SKM-1 (cell line): ENCODE measurements at regions not wholly inside any gene's neighbourhood (a gene's known extent, or its start where the extent isn't known, plus 50 kb on each side); places are given as distances from the start of the nearest gene placed in this dataset.

Source experiments
- DNase-seq: peaks from one replicate; lab custom pipeline; 2025; ENCODE audit not compliant: unreplicated experiment; lab: John Stamatoyannopoulos, UW

GRCh38 chr20:52864916-52865605 is 107.1 kb upstream of the TSHZ2 start:
- DNase-seq: no peak

DNA sequence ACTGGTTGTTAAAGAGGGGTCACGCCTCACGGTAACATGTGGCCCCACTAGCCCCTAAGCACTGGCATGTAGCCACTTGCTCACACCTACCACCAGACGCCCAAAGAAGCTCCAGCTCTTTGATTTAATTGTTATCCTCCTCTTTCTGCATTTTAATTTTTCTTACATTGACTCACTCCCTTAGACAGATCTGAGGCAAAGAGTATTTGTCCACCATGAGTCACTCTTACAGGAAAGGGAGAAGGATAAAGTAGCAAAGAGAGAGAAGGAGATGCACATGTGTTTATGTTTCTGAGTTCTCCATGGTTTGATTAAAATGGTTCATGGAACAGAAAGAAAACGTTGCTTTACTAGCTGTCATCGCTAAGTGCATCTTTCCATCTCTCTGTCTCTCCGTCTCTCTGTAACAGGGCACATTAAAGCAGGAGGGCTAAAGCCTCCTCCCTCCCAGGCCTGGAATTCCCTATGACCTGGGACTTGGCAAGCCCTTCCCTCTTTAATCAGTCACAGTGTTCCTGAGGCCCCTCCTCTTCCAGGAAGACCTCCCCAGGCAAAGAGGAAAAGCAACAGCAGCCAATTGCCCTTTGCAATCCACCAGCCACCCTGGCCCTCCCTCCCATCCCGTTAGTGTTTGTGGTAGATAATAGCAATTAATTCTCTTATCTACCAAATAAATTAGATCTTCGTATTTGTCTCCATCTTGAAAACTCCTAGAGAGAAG is 112.8 kb upstream of the TSHZ2 start:
- DNase-seq: no peak

GRCh38 chr20:52852714-52853113 is 119.4 kb upstream of the TSHZ2 start:
- no peak for DNase-seq

GRCh38 chr20:52847731-52848359 is 124.3 kb upstream of the TSHZ2 start:
- DNase-seq: no peak

DNA sequence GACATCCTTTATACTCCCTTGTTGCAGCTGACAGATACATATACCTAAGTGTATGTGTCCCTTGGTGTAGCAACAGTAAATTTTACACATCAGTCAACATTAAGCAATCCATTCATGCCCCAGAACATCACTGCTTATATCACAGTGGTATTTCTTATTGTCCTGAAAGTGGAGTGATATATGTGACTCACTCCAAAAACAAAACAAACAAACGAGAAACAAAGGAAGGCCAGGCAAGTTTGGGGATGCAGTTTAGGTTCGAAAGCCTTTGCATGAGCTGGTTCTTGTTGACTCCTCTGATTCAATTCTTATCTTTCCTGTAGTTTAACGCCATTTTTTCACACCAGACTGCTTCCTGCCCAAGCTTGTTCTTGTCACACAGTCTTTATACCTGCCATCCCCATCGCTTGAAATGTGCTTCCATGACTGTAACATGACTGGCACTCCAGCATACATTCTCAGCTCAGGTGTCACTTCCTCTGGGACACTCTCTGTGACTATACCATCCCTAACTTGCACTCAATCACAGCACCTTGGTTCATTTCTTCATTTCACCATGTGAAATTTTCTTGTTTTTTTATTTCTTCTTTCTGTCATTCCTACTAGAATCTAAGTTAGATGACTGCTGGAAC is 125.0 kb upstream of the TSHZ2 start:
- DNase-seq: no peak

DNA sequence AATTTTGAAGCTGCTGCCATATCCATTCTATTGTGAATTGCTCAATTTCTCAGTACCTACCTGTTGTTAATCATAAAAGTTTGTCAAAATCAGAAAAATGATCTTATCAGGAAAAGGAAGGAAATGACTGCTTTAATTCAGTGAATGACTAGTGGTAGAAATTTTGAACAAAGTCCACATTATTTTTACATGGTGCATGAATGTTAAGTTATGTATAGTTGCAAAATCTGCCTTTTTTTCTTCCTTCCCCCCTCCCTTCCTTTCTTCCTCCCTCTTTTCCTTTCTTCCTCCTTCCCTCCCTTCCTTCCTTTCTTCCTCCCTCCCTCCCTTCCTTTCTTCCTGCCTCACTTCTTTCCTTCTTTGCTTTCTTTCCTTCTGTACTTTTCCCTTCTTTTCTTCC is 127.1 kb upstream of the TSHZ2 start:
- DNase-seq: no peak

DNA sequence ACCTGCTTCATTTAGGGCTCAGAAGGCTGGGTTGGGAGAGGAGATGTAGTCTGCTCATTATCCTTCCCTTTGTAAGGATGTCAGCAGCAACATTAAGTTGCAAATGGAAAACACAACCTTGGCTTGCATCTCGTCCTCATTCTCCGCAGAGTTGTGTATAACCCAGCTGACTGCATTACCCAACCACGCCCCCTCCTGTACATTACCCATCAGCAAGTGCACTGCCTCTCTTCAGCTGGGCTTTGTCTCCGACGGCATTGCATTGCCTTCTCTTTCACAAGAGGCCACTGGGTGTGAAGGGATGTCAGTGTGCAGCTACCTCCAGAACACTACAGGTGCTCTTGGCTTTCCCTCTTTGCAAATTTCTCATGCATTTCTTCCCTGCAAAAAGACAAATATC is 128.7 kb upstream of the TSHZ2 start:
- DNase-seq: no peak

- no peak for DNase-seq
These were observed 131.2 kb upstream of the TSHZ2 start for GRCh38 chr20:52841003-52841402.

DNA sequence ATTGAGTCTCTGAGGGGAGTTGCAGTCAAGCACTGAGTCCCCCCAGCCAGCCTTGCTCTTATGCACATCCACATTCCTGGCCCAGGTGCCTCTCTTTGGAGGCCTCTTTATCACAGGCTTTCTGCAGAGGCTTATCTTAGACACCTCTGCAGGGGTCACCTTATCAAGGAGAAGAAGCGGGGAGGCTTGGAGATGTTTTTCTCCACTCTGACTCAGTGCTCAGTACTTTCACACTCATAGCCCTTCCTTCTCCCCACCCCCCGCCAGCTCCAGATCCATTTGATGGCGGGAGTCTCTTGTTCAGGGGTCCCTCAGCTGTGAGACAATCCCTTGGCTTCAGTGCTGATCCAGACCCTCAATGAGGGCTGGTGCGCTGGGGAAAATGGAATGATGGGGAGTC is 132.1 kb upstream of the TSHZ2 start:
- no peak for DNase-seq

- DNase-seq: no peak
These were observed 133.5 kb upstream of the TSHZ2 start for GRCh38 chr20:52838510-52839241.

DNA sequence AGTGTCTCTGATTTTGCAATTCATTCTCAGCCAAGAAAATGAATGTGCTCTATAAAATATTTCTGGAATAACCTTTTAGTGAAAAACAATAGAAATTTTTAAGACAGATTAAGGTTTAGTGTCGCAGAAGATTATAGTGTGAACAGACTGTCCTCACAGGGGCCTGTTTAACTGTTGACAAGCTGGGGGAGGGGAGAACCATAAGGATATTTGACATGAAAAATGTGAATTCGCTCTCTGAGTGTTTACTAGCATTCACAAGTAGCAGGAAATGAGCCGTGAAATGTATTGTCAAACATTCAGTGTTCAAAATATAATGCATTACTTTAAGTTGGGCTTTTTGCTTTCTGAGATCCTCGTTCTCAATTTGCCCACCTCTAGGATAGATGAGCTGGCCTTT is 134.8 kb upstream of the TSHZ2 start:
- DNase-seq: no peak

DNA sequence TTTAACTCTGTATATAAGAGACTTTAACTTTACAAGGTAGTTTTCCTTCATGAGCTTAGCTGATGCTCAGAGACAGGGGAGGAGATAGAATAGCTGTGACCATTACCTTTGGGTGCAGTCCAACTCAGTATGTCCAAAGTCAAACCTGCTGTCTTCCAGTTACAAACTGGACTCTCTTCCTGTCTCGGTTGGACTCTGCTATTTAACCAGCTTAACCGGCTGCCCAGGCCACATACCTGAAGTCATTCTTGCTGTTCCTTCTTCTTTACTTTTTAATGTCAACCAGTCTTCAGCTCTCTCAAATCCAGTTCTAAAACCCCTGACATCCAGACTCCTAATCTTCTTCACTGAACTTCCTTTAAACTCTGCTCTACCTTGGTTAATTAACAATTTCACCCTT is 138.3 kb upstream of the TSHZ2 start:
- no peak for DNase-seq

DNA sequence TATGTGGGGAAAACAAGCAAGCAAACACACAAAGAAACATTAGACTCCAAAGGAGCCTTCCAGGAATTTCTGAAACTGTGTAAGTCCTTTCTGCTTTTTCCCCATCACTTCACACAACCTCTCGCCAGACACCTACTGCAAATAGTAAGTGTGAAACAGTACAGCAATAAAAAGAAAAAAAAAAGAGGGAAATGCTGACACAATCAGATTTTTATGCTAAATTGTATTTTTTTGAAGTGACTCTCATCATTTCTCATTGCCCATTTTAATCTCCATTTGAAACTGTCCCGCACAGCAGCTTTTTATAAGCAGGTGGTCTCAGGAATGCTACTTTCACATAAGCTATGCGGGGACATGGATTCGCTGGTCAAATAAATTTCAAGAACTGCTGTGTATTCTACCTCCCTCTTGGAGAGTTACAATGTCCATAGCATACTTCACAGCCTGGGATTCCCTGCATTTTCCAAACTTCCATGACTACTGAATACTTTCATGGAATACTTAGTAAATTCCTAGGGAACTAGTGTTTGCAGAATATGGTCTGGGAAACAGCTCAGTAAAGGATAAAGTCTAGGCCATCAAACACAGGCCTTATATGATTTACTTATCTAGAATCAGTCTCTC is 139.9 kb upstream of the TSHZ2 start:
- DNase-seq: no peak

DNA sequence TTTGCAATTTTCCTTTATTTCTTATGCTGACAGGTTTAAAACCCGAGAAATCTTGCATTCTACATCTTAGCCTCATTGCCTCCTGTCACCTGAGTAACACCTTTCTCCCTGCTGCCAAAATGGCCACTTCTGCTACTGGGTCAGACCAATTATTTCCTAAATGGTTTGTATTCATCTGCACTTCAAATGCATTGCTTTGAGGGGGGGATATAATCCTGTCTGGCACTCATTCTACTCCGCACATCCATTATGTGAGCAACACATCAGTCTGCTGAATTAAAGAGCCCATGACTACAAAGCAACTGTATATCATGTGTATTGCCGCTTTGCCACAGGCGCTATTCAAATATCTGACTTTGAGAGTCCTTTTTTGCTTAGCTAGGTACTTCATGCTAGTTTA is 141.6 kb upstream of the TSHZ2 start:
- no peak for DNase-seq

DNA sequence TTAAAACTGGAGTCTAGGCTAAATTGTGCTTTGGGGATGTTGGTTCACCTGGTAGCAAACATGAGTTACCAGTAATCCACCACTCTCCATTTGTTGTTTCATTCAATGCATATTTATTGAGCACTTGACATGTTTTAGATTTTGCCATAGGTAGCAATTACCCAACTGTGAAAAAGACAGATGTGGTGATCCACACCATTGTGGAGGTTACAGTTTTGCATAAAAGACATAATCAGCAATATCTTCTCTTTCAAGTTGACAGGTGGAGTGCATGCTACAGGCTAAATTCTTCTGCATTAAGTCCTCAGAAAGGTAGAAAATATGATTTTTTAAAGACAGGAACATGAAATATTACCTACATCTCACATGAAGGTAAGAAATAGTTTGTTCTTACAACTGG is 143.0 kb upstream of the TSHZ2 start:
- no peak for DNase-seq

- no peak for DNase-seq
These were observed 144.0 kb upstream of the TSHZ2 start for GRCh38 chr20:52828199-52828598.

DNA sequence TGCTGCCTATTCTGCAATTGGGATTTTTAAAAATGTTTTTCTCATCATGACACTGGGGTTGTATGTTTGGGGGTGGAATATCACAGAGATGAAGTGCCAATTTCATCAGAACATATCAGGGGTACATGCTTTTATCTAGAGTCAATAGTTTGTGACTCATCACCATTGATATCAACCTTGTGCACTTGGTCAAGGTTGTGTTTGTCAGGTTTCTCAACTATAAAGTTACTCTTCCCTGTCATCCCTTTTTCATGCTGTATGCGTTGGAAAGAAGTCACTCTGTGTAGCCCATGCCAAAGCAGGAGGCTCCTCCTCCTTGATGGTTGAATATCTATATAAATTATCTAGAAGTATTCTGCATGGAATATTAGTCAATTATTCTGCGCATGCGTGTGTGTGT is 145.4 kb upstream of the TSHZ2 start:
- no peak for DNase-seq

DNA sequence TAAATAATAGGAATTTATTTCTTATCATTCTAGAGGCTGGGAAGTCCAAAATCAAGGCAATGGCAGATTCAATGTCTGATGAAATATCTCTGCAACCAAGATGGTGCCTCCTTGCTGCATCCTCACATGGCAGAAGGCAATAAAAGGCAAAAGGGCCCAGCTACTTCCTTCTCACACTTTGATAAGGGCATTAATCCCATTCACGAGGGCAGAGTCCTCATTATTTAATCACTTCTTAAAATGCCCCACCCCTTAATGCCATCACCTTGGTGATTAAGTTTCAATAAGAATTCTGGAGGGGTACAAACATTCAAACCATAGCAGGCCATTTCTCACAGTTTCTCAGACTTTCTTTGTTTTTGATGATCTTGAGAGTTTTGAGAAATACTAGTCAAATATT is 145.8 kb upstream of the TSHZ2 start:
- DNase-seq: no peak

DNA sequence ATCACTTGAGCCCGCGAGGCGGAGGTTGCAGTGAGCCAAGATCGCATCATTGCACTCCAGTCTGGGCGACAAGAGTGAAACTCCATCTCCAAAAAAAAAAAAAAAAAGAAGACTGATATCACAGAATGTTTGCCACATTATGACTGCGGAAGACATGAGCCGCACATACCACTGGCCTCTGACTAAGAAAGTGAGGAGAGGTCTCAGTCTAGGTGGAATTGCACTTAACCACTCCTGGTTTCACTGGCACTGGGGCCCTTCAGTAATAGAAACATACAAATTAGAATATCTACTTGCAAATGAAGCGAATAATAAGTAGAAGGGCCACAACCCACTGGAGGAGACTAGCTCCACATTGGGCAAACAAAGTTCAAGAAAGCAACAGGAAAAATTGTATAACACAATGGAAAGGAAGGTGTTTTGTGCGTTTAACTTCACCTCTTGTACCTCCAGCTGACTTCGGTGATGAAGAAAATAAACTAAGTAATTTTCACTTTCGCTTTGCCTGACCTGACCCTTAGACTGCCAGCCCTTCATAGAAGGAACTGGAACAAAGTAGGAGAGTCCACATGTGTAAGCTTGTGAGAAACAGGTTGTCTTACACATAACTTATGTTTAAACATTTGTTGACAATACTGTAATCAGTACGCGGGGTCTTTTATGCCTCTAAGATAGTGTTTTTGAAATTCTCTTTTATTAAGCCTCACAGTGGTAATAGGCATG is 147.5 kb upstream of the TSHZ2 start:
- no peak for DNase-seq

GRCh38 chr20:52823303-52823702 is 148.9 kb upstream of the TSHZ2 start:
- DNase-seq: no peak
